ENCODE measurements at regions not wholly inside any gene's neighbourhood (a gene's known extent, or its start where the extent isn't known, plus 50 kb on each side); places are given as distances from the start of the nearest gene placed in this dataset.

GRCh38 chr2:16400127-16400623, 265.5 kb downstream of the CYRIA start:
- Histone ChIP-seq H3K36me3 (ENCODE audit: low read depth, missing control alignments) (no peaks in the 10 kb centered on the region), H3K9me3 (no peaks in the 10 kb centered on the region), H3K4me1 (no peaks in the 10 kb centered on the region), H3K27me3 (no peaks in the 10 kb centered on the region), H3K27ac (no peak overlapping the region), H3K4me3 (no peak overlapping the region)
- TF ChIP-seq CTCF (IDR thresholded peaks at IDR 0.05) (no peak), POLR2A (IDR thresholded peaks at IDR 0.05) (no peak)
- WGBS, 2 donors, result 37 to 46% methylated on average over 7 of the region's 7 CpGs
- DNase-seq, result no peak
- intact Hi-C loops (cut with DNase I; ENCODE audit: low total_unique reads), result no loop called here

GRCh38 chr2:16398486-16399043, 267.1 kb downstream of the CYRIA start:
- Histone ChIP-seq H3K27ac (no peak overlapping the region), H3K4me1 (no peaks in the 10 kb centered on the region), H3K4me3 (no peak overlapping the region), H3K36me3 (ENCODE audit: low read depth, missing control alignments) (no peaks in the 10 kb centered on the region), H3K9me3 (no peaks in the 10 kb centered on the region), H3K27me3 (no peaks in the 10 kb centered on the region)
- DNase-seq, result no peak
- TF ChIP-seq CTCF (IDR thresholded peaks at IDR 0.05) (no peak), POLR2A (IDR thresholded peaks at IDR 0.05) (no peak)
- intact Hi-C loops (cut with DNase I; ENCODE audit: low total_unique reads), result no loop called here
- 67 to 83% methylated on average over 2 of the region's 2 CpGs for WGBS, 2 donors

GRCh38 chr2:16397681-16398475, 267.8 kb downstream of the CYRIA start:
- H3K4me3 ChIP-seq, result no peak overlapping the region
- TF ChIP-seq CTCF (IDR thresholded peaks at IDR 0.05) (no peak), POLR2A (IDR thresholded peaks at IDR 0.05) (no peak)
- intact Hi-C loops (cut with DNase I; ENCODE audit: low total_unique reads), result no loop called here
- H3K36me3 ChIP-seq (ENCODE audit: low read depth, missing control alignments), result no peaks in the 10 kb centered on the region
- 79 to 82% methylated on average over 5 to 6 of the region's 6 CpGs for WGBS, 2 donors
- H3K4me1 ChIP-seq, result no peaks in the 10 kb centered on the region
- H3K27ac ChIP-seq, result no peak overlapping the region
- H3K27me3 ChIP-seq, result no peaks in the 10 kb centered on the region
- H3K9me3 ChIP-seq, result no peaks in the 10 kb centered on the region
- no peak for DNase-seq

- 95 to 100% methylated on average over 3 of the region's 3 CpGs for WGBS, 2 donors
- Histone ChIP-seq H3K4me1 (no peaks in the 10 kb centered on the region), H3K27me3 (no peaks in the 10 kb centered on the region), H3K27ac (no peak overlapping the region), H3K9me3 (no peaks in the 10 kb centered on the region), H3K36me3 (ENCODE audit: low read depth, missing control alignments) (no peaks in the 10 kb centered on the region), H3K4me3 (no peak overlapping the region)
- TF ChIP-seq CTCF (IDR thresholded peaks at IDR 0.05), result no peak
- no peak for TF ChIP-seq POLR2A (IDR thresholded peaks at IDR 0.05)
- intact Hi-C loops (cut with DNase I; ENCODE audit: low total_unique reads), result no loop called here
- no peak for DNase-seq
Measured at GRCh38 chr2:16396986-16397385, 268.6 kb downstream of the CYRIA start.
